NCI-H446 (cell line): ENCODE measurements at regions not wholly inside any gene's neighbourhood (a gene's known extent, or its start where the extent isn't known, plus 50 kb on each side); places are given as distances from the start of the nearest gene placed in this dataset.
"Not testable (repeated sequence)": the region's sequence is repeated elsewhere in the genome, so short reads cannot be mapped to it uniquely, and the experiment has no call there.

Experiments
- DNase-seq, 2 experiments: peaks; one replicate each; lab custom pipeline; 2025; lab: John Stamatoyannopoulos, UW

DNA sequence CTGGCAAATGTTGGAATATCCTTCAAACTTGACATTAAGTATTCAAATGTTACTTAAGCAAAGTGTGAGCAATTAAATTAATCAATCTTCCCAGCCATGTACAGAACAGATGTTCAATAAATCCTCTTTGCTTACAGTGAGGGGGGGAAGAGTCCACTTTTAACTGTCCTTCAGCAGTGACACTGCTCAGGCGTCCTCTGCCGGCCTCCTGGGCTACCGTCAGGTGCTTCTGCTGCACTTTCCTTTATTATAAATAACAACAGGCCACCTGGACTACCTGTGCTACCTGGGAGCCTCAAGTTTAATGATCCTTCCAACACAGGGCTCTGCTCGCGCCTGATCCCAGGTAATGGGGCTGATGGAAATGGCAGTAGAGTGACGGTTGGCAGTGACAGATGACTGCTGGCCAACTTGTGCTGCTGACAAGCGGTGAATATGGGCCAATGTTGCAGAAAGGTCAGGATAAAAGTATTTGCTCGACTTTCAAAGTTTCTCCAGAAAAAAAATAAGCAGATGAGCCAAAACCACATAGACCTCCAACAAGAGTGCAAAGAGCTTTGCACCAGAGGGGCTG, 460.0 kb upstream of the ZNF507 start:
- DNase-seq = no peak

DNA sequence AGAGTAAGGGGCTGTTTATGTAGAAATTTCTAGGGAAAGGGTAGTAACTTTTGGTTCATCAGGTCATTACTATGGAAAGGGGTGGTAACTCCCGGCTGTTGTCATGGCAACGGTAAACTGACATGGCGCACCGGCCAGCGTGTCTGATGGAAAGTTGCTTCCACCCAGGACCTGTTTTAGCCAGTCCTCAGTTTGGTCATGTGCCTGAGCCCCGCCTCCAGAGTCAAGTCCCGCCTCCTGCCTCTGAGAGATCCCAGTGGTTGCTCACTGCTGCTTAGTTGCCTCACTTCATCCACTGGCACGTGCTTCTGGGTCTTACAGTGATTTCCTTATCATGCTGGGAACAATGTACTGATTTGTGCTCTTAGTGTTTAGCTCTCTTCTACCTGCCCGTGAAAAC, 455.2 kb upstream of the ZNF507 start:
- DNase-seq = no peak

DNA sequence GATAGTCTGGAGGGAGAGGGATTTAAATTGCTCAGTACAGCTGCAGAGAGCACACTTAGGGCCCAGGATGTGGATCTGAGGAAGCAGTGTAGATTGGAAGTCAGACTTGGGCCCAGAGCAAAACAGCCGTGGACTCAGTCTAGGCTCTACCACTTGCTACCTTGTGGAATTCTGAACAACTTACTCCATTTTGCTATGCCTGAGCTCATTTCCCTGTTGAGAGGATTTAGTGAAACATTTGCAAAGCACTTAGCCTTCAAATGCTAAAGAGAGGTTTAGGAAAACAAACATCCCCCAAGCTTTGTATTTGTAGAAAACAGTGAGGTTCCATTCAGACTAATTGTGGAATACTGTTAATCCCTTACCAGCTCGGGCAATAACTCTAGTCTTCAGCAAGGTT, 453.4 kb upstream of the ZNF507 start:
- no peak for DNase-seq

DNA sequence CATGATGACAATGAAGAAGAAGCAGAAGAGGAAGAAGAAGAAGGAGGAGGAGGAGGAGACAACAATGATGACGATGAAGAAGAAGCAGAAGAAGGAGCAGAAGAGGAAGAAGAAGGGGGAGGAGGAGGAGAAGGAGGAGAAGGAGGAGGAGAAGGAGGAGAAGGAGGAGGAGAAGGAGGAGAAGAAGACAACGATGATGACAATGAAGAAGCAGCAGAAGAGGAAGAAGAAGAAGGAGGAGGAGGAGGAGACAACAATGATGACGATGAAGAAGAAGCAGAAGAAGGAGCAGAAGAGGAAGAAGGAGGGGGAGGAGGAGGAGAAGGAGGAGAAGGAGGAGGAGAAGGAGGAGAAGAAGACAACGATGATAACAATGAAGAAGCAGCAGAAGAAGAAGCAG, 451.9 kb upstream of the ZNF507 start:
- DNase-seq = not testable (repeated sequence)

DNA sequence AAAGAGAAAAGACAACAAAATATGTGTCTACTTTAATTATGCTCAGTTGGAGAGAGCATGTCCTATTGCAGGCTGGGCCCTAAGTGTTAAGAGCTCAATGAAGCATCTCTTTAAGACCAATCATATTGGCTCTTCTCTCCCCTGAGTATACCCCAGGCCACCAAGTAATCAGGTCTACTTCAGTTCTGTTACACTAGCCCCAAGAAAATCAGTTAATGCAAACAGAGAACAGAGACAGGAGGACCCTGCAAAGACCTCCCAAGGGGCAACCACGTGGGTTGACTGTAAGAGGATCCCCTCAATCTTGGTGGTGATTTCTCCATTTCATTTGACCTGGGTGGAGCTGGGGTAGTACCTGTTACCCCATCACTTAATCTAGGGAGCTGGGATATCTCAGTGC, 451.0 kb upstream of the ZNF507 start:
- DNase-seq = no peak

DNA sequence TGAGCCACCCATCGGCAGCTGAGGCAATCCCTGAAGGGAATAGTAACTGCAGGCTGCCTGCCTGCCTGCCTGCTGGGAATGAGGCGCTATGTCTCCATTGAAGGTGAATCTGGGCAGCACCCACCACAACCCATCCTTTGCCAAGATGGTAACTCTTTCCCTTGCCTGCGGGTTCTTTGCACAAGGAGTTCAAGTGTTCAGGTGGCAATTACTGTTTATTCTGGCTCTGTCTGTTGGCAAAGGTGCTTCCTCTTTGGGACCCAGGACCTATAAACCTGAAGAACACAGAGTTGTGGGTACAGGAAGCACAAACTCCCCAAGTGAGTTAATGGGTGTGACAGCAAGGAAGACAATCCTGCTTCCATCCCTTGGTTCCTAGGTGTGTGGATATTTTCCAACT, 448.1 kb upstream of the ZNF507 start:
- no peak for DNase-seq

DNA sequence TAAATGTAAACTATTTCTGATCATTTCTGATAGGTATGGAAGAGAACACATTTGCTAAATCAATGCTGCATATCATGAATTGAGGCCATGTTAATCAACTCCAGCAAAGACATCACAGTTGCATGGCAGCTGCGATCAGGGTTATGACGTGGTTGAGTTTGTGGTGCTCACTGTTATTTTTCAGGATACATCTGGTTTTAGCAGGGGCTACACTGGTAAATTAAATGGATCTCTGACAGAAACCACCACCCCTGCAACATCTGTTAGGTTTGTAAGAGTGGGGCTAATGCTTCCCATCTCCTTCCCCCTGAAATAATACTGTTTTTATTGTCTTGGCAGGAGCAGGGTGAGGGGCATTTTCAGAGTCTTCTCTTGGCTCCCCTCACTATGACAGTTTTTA, 444.4 kb upstream of the ZNF507 start:
- no peak for DNase-seq

DNA sequence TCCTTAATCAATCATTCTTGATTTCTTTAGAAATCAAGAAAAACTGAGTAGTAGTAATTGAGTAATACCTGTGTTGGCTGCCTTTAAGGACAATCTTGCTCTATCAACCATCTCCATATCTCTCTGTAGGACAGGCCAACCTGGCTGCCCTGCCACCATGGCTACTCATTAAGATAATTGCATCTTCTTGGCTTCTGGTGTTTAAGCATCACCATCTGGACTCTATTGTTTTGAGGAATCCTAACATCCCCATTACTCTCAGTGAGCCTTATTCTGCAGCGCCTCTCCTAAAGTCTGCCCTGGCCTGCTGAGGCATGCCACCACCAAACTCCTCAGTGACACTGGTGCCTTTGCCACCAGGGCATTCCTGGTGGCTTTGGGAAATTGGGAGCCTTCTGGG, 442.6 kb upstream of the ZNF507 start:
- no peak for DNase-seq

DNA sequence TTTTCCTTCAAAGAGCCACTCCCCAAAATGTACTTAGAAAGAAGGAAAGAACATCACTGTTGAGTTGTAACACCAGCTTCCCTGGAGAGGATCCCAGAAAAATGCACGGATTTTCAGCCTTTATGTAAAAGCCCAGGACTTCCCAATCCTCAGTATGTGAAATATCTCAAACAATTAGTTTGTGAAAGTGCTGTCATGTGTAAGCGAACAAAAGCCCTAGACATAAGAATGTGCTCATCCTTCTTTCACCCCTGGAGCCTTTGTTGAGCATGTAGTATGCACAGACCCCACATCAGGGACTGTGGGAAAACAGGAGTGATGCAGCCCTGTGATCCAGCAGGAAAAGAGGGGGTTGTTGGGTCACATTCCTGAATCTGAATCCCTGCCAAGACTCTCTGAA, 441.4 kb upstream of the ZNF507 start:
- DNase-seq = no peak

DNA sequence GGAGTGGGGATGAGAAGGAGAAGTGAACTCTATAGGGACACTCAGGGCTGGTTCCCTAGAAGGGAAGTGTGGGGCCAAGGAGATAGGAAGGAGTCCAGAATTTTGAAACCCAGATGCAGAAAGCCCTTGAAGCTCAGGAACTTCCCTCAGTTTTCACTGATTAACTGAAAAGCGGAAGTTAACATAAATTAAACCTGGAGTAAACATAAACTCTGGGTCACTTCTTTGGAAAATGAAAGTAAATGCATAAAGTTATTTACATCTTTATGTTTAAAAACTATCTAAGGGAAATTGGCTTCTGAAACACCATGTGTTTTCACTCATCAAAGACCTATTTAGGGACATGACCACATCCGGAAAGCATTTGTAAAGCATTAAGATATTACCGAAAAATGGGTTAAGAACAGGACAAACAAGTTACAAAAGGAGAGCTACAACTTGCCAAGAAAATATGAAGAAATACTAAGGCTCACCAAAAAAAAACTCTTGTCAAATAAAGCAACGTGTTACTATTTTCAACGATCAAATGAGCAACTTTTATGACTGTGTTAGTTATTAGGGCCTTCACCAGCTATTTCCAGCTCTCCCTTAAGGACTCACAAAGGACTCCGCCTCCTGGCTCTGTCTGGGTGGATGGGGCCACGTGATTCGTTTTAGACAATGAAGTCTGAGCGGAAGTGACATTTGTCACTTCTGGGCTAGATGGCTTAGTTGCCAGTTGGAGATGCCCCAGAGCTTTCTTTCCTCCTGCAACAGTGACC, 439.1 kb upstream of the ZNF507 start:
- no peak for DNase-seq

DNA sequence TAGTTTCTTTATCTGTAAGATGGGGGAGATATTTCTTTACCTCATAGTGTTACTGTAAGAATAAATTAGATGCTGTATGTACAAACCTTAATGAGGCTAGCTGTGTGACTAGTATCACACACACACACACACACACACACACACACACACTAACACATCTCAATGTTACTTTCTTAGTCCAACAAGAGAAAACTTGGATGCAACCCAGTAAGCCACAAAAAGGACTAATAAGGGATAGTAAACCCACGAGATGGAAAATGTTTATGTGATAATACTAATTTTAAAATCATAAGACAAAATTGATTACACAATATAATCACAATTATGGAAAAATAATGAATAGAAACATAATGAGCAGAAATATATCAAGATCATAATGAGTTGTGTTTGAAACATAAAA, 437.7 kb upstream of the ZNF507 start:
- no peak for DNase-seq

DNA sequence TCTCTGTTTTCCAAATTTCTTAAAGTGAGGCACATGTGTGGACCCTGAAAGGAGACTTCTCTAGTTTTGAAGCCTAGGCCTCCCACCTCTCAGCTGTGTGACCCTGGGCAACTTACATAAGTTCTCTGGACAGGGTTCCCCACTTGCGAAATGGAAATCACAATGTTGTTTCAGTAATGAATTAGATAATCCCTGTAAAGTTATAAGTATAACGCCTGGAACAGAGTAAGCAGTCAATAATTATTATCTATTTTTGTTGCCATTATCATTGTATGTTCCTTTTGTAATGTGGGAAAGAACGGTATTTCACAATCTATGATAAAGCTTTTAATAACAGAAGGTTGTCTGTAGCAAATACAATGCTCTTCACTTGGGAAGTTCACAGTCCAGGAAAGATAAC, 437.3 kb upstream of the ZNF507 start:
- no peak for DNase-seq

DNA sequence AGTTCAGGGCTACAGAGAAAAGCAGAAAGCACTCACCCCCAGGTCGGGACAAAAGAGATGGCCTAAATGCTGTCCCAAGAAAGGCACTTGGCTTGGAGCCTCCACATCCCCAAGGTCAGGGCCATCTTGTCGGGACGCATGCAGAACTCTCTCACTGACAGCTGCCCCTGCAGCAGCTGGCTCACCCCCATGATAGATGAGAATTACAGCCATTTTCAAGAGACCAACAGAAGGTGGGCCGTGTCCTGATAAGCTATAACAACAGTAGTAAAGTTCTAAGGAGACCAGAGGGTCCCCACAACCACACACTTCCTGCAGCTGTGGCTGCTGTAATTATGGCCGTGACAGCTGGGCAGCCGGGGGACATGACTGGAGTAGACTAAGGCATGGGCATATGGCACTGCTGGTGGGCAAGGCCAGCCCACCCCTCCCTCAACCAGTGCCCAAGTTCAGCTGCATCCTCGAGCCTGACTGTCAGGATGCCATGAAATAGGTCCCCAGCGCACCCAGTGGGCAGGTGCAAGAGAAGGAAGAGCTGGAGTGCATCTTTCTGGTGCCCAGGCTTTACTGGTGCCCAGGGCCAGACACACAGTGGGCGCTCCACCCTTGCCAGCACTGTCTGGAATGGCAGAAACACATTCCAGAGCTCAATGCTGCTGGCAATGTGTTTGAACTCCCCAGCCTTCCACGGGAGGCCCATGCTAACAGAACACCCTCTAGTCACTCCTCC, 436.7 kb upstream of the ZNF507 start:
- DNase-seq = no peak

DNA sequence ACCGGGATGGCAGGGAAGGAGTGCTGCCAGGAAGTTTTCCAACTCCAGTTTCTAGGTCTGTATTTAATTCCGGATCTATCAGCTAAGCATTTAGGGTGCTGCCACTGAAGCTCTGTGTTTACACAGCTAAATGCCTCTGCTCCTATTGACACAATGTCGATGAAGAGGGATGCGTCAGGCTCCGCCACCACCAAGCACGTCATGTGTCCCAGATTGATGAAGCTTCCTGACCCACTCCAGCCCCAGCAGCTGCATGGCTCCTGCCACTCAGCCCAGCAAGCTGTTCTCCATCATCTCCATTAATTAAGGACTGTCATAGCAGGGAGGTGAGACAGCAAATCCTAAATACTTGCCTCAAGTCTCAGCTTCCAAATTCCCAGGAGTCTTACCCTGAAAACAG, 435.2 kb upstream of the ZNF507 start:
- no peak for DNase-seq

DNA sequence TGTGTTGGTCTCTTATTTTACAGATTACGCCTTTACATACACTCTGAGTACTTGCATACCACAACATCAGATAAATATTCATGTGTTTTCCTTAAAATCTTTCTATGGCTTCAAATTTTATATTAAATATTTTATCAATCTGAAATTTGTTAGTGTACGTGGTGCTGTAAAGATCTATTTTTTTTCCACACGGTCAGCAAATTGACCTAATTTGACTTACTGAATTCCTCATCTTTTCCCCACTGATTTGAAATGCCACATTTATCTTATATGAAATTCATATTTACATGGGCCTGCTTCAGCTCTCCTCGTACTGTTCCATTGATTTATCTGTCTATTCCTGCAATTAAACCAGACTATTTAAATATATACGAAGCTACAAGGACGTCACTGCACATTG, 433.8 kb upstream of the ZNF507 start:
- no peak for DNase-seq

DNA sequence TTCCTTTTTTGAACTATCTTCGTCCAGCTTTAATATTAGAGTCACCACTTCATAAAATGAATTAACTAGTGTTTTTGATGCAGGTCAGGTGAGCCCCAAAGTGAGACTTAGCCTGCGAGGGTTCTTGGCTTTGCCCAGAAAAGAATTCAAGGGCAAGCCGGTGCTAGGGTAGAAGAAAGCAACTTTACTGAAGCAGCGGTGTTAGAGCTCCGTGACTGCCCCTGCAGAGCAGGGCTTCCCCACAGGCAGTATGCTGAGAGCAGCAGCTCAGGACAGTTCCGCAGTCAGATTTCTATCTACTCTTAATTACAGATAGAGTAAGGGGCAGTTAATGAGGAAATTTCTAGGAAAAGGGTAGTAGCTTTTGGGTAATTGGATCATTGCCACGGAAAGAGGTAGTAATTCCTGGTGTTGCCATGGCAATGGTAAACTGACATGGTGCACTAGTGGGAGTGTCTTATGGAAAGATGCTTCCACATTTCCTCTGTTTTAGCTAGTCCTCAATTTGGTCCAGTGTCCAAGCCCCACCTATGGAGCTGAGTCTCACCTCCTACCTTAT, 432.2 kb upstream of the ZNF507 start:
- DNase-seq = no peak

DNA sequence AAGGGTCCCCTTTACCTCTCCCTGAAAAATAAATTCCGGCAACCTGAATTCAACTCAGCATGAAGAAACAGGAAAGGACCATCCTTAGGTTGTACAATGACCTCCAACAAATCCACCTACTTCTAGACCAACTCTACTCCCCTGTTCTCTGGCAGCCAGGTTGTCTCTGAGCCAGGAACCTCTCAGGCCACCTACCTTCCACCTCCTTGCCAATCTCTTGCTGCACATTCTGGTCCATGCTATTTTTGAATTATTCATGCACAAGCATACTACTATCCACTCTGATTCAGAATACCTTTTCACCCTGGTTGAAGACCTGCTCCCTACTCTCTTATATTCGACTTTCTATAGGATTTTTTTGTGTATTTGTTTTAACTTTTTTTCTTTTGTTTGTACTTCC, 415.0 kb upstream of the ZNF507 start:
- no peak for DNase-seq

DNA sequence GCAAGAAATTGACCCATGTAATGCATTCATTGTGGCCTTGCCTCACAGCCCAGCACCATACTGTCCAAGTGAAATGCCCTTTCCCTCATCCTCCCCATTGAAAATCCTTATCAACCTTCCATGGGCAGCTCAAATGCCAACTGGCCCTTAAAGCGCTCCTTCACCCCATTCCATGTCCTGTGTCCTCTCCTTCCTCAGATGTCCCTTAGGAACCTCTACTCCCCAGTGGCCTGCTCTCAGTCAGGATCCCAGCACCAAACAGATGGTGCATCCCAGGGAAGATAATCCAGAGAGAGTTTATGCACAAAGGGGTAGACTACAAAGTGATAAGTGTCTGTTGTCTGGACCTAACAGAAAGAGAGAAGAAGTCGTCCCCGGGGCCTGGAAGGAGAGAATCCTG, 407.4 kb upstream of the ZNF507 start:
- DNase-seq = no peak

DNA sequence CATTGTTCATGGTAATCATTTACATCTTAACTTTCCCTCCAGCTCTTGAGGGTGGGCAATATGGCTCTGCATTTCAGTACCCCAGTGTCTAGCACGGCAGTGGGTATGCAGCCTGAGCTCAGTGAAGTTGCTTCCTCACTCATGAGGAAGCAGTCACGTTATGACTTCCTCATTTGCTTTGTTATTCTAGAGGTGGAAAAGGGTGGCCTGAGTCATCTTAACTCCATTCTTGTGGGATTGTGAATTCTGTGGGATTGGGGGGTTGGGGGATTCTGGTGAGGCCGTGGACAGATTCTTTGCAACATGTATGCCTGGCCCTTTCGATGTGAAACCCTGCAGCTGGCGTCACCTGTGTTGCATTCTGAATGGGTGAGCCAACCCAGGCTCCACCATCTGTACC, 406.7 kb upstream of the ZNF507 start:
- DNase-seq = no peak

DNA sequence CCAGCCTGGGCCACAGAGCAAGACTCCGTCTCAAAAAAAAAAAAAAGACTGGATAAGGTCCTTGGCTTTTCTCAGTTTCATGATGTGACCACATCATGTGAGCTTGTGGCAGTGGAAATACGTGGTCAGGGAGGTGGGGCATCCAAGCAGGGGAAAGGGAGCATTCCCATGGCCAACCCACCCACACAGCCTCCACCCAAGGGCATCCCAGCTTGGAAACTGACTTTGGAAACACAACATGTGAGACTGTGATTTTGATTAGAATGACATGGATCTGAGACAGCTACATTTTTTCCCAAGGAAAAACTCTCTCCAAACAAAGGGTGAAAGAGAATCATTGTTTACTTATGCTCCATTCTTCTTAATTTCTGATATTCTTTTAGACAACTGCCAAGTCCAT, 405.0 kb upstream of the ZNF507 start:
- no peak for DNase-seq

DNA sequence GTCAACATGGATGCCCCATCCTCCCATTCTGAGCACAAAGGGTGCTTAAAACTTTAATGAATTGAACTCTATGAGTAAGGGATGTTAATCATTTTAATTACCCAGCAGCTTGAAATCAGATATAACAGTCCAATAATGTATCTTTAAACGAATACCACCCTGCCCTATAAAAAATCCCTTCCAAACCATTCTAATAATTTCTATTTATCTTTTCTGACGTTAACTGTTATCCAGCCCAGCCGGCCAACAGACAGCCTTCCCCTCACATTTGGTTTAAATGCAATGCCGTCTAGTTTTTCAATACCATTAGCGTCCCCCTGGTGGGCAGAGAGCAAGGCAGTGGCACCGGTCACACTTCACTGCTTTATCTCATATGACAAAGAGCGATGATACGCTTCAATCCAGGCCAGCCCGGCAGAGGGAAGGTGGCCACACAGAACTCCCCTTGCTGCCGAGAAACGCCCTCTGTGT, 402.2 kb upstream of the ZNF507 start:
- DNase-seq = no peak

DNA sequence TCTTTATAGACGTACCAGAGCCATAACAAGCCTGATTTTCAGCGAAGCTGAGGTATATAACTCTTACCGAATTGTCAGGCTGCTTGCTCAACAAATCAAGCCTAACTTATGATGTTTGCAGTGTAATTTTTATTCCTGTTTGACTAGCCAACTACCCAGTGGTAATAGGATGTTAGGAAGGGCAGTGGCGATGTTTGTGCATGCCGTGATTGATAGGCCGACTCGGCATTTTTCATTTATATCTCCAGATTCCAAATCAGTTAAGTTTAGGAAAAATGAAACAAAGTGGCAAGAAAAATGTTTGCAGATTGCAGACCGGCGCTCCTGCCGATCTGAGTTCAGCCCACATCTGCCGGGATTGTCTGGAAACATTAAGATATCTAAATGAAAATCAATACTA, 401.6 kb upstream of the ZNF507 start:
- no peak for DNase-seq

DNA sequence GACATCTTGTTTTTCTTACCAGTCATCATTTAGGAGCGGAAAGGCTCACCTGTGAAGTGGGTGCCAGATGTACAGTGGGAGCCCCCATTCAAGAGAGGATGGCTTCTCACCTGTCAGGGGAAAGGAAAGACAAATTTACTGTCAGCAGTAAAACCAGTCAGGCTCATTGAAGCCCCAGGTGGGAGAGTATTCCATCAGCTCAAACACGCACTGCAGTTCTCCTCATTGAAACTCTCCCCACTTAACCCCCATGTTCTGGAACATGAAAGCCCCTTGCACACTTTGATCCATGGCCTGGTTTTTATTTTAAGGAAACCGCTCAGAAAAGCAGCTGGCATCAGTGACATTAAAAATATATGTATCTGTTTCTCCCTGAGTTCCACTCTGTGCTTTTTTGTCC, 401.1 kb upstream of the ZNF507 start:
- no peak for DNase-seq
